HEK293T (cell line): ENCODE measurements at regions not wholly inside any gene's neighbourhood (a gene's known extent, or its start where the extent isn't known, plus 50 kb on each side); places are given as distances from the start of the nearest gene placed in this dataset.

Experiments
- ARNT ChIP-seq: fragments of 450-650 bp; IDR thresholded peaks from 2 replicates; pipeline ENCODE4 v1.6.1; 2017; ENCODE audit warnings: mild to moderate bottlenecking
- BHLHE40 ChIP-seq: fragments of 450-650 bp; IDR thresholded peaks from 2 replicates; pipeline ENCODE4 v1.6.1; 2016; ENCODE audit warnings: mild to moderate bottlenecking, moderate library complexity, borderline replicate concordance
- CTBP1 ChIP-seq: fragments of 450-650 bp; IDR thresholded peaks from 2 replicates; pipeline ENCODE4 v1.6.1; 2016; ENCODE audit warnings: borderline replicate concordance
- FOXA1 ChIP-seq: fragments of 450-650 bp; IDR thresholded peaks from 2 replicates; pipeline ENCODE4 v1.6.1; 2016; ENCODE audit warnings: mild to moderate bottlenecking
- FOXM1 ChIP-seq: fragments of 450-650 bp; IDR thresholded peaks from 2 replicates; pipeline ENCODE4 v1.6.1; 2017; ENCODE audit warnings: mild to moderate bottlenecking, borderline replicate concordance
- HDGF ChIP-seq: fragments of 450-650 bp; IDR thresholded peaks from 2 replicates; pipeline ENCODE4 v1.6.1; 2017; ENCODE audit warnings: antibody characterized with exemption, borderline replicate concordance
- LEF1 ChIP-seq: fragments of 450-650 bp; IDR thresholded peaks from 2 replicates; pipeline ENCODE4 v1.6.1; 2017; ENCODE audit warnings: mild to moderate bottlenecking, borderline replicate concordance
- NFRKB ChIP-seq: fragments of 450-650 bp; IDR thresholded peaks from 2 replicates; pipeline ENCODE4 v1.6.1; 2016; ENCODE audit warnings: mild to moderate bottlenecking, moderate library complexity
- PKNOX1 ChIP-seq: fragments of 450-650 bp; IDR thresholded peaks from 2 replicates; pipeline ENCODE4 v1.6.1; 2016
- SP1 ChIP-seq: fragments of 450-650 bp; IDR thresholded peaks from 2 replicates; pipeline ENCODE4 v1.6.1; 2017

DNA sequence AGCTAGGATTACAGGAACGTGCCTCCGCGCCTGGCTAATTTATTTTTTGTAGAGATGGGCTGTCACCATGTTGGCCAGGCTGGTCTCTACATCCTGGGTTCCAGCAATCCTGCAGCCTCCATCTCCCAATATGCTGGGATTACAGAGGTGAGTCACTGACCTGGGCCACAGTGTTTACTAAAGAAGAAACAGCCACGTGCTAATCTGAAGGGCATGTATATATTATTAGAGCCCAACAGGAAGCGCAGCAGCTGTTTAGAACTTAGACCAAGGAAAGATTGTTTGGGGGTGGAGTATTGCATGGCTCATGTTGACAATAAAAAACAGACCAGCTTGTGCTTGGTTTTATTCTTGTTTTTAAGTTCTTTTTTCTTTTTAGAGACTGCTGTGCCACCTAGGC is 60.2 kb downstream of the HAPSTR1 start:
- no peak for TF ChIP-seq FOXM1
- TF ChIP-seq BHLHE40 = no peak
- no peak for TF ChIP-seq SP1
- TF ChIP-seq PKNOX1 = no peak
- TF ChIP-seq HDGF = no peak
- TF ChIP-seq ARNT = no peak
- no peak for TF ChIP-seq FOXA1
- no peak for TF ChIP-seq CTBP1
- no peak for TF ChIP-seq LEF1
- TF ChIP-seq NFRKB = no peak
